Adrenal gland (tissue), 9 donors: ENCODE measurements at regions not wholly inside any gene's neighbourhood (a gene's known extent, or its start where the extent isn't known, plus 50 kb on each side); places are given as distances from the start of the nearest gene placed in this dataset.

Experiments used
- DNase-seq, 7 donors: peaks; one replicate each; pipeline ENCODE4 v3.0.0-alpha.2; 2019 to 2020
- H3K27ac ChIP-seq, 5 donors: fragments of 200-600 bp; sonication (generic) in 4 of 5; 1 replicate in 3 of 5; 2 replicates in 2 of 5; pipeline versions ENCODE4 v1.5.1 to v1.8.0; 2016 to 2020; ENCODE audit warnings: mild to moderate bottlenecking in 1 of 5
- H3K27me3 ChIP-seq: fragments of 200-600 bp; 2 replicates; pipeline ENCODE4 v1.8.0; 2021
- H3K36me3 ChIP-seq, 2 donors: fragments of 200-600 bp; replicated peaks in 1 of 2; 1 replicate in 1 of 2; 2 replicates in 1 of 2; pipeline versions ENCODE4 v1.5.1 to v1.8.0; 2018 to 2022
- H3K4me1 ChIP-seq, 2 donors: fragments of 200-600 bp; replicated peaks in 1 of 2; 1 replicate in 1 of 2; 2 replicates in 1 of 2; pipeline versions ENCODE4 v1.5.1 to v1.8.0; 2018 to 2021
- H3K4me3 ChIP-seq, 4 donors: fragments of 200-600 bp; sonication (generic) in 3 of 4; one replicate each; pipeline ENCODE4 v1.5.1; 2016 to 2018
- H3K9me3 ChIP-seq, 3 donors: fragments of 200-600 bp; sonication (generic) in 1 of 3; replicated peaks in 1 of 3; 1 replicate in 2 of 3; 2 replicates in 1 of 3; pipeline versions ENCODE4 v1.5.1 to v1.8.0; 2016 to 2021
- CTCF ChIP-seq, 6 experiments: fragments of 450-650 bp in 4 of 6; fragments of 200-600 bp in 2 of 6; sonication (generic) in 1 of 6; IDR thresholded peaks; 1 replicate in 5 of 6; 2 replicates in 1 of 6; pipeline versions ENCODE4 v1.5.1 to v1.8.0; 2016 to 2021; ENCODE audit warnings: antibody characterized with exemption in 6 of 6, mild to moderate bottlenecking in 2 of 6, moderate library complexity in 1 of 6
- POLR2A ChIP-seq, 2 donors: fragments of 450-650 bp; IDR thresholded peaks; one replicate each; pipeline ENCODE4 v1.6.1; 2017; ENCODE audit warnings: antibody characterized with exemption in 2 of 2, mild to moderate bottlenecking in 2 of 2, moderate library complexity in 1 of 2
- WGBS, 4 donors: extraction: QIAGEN DNeasy Blood & Tissue Kit in 2 of 4; methylation state at CpG; one replicate each; pipeline versions ENCODE4 v1.1.5 to v1.1.7; 2013 to 2017; 5-methylcytosine and 5-hydroxymethylcytosine counted together
- intact Hi-C, 2 donors: fragments of 100-400 bp; cut with DNase I; formaldehyde crosslinking; loops; one replicate each; pipeline versions ENCODE4 v1.14.1 to v1.15.0; 2022 to 2023
- donor health status: healthy with polysubstance abuse.
- donor health status: Bipolar disorder and iron deficiency.
- donor health status: DM: yes; HTN: yes; CAD: no.
- donor health status: DM: no; HTN: no; CAD: no.
- donor health status: DM: no; HTN: no; CAD: no.

GRCh38 chr7:33775790-33776189 lies 129.5 kb upstream of the BMPER start:
- TF ChIP-seq POLR2A (IDR thresholded peaks at IDR 0.05) (no peak), CTCF (IDR thresholded peaks at IDR 0.05) (no peak)
- intact Hi-C loops = no loop called here
- DNase-seq = no peak

GRCh38 chr7:33776788-33777187 lies 128.6 kb upstream of the BMPER start:
- no peak for DNase-seq
- intact Hi-C loops = no loop called here
- 53 to 96% (median 68%) methylated on average over 3 of the region's 3 CpGs for WGBS, 4 donors
- TF ChIP-seq CTCF (IDR thresholded peaks at IDR 0.05) (no peak), POLR2A (IDR thresholded peaks at IDR 0.05) (no peak)
- no peaks in the 10 kb centered on the region for H3K36me3 ChIP-seq
- no peaks in the 10 kb centered on the region for H3K27me3 ChIP-seq
- H3K4me3 ChIP-seq = no peak overlapping the region
- no peak overlapping the region for H3K27ac ChIP-seq
- no peaks in the 10 kb centered on the region for H3K4me1 ChIP-seq
- no peaks in the 10 kb centered on the region for H3K9me3 ChIP-seq

More at GRCh38 chr7:33775790-33776189, 129.5 kb upstream of the BMPER start:
- no peak overlapping the region for H3K4me3 ChIP-seq
- no peaks in the 10 kb centered on the region for H3K4me1 ChIP-seq
- no peaks in the 10 kb centered on the region for H3K9me3 ChIP-seq
- WGBS, 4 donors = 72 to 92% (median 83%) methylated on average over 4 of the region's 4 CpGs
- no peaks in the 10 kb centered on the region for H3K27me3 ChIP-seq
- H3K27ac ChIP-seq = no peak overlapping the region
- no peaks in the 10 kb centered on the region for H3K36me3 ChIP-seq

- TF ChIP-seq POLR2A (IDR thresholded peaks at IDR 0.05) = no peak
- no peak for TF ChIP-seq CTCF (IDR thresholded peaks at IDR 0.05)
- 81 to 94% (median 87%) methylated on average over 2 of the region's 2 CpGs for WGBS, 4 donors
- H3K27ac ChIP-seq = no peak overlapping the region
- no peaks in the 10 kb centered on the region for H3K4me1 ChIP-seq
- no peak overlapping the region for H3K4me3 ChIP-seq
- no peaks in the 10 kb centered on the region for H3K27me3 ChIP-seq
- no peaks in the 10 kb centered on the region for H3K9me3 ChIP-seq
- no peaks in the 10 kb centered on the region for H3K36me3 ChIP-seq
- intact Hi-C loops = no loop called here
- DNase-seq = no peak
Observed at GRCh38 chr7:33778195-33778594, 127.1 kb upstream of the BMPER start.

- Histone ChIP-seq H3K27me3 (no peaks in the 10 kb centered on the region), H3K36me3 (no peaks in the 10 kb centered on the region), H3K4me1 (no peaks in the 10 kb centered on the region), H3K4me3 (no peak overlapping the region), H3K9me3 (no peaks in the 10 kb centered on the region), H3K27ac (no peak overlapping the region)
- 80 to 90% (median 83%) methylated on average over 5 of the region's 5 CpGs for WGBS, 4 donors
- DNase-seq = no peak
- intact Hi-C loops = no loop called here
- TF ChIP-seq CTCF (IDR thresholded peaks at IDR 0.05) = no peak
- no peak for TF ChIP-seq POLR2A (IDR thresholded peaks at IDR 0.05)
Observed at GRCh38 chr7:33779216-33779615, 126.1 kb upstream of the BMPER start.
